ENCODE measurements at regions not wholly inside any gene's neighbourhood (a gene's known extent, or its start where the extent isn't known, plus 50 kb on each side); places are given as distances from the start of the nearest gene placed in this dataset.

DNA sequence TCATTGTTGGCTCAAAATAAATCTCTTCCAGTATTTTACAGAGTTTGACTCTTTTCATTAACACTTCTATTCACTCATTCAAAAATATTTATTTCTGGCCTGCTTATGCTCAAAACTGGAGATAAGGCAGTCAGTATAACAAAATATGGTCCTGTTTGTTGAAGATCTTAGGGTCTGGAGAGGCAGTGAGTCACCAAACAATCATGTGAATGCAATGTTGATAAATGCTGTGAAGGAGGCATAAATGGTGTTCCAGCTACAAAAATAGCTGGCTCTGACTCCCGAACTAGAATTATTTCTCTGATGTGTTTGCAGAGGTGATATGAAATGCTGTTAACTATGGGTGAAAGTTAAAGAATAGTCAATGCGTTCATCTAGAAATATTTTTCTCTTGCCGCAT is 390.6 kb downstream of the AASDHPPT start:
- DNase-seq: no peak
- intact Hi-C loops (cut with DNase I): no loop called here
- TF ChIP-seq, protein P1, sequence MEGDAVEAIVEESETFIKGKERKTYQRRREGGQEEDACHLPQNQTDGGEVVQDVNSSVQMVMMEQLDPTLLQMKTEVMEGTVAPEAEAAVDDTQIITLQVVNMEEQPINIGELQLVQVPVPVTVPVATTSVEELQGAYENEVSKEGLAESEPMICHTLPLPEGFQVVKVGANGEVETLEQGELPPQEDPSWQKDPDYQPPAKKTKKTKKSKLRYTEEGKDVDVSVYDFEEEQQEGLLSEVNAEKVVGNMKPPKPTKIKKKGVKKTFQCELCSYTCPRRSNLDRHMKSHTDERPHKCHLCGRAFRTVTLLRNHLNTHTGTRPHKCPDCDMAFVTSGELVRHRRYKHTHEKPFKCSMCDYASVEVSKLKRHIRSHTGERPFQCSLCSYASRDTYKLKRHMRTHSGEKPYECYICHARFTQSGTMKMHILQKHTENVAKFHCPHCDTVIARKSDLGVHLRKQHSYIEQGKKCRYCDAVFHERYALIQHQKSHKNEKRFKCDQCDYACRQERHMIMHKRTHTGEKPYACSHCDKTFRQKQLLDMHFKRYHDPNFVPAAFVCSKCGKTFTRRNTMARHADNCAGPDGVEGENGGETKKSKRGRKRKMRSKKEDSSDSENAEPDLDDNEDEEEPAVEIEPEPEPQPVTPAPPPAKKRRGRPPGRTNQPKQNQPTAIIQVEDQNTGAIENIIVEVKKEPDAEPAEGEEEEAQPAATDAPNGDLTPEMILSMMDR (IDR thresholded peaks at IDR 0.05): no peak
- no peak for TF ChIP-seq POLR2A (IDR thresholded peaks at IDR 0.05)
- H3K27ac ChIP-seq: peak overlapping the region in 1 of 5 donors; percentile 13
- no peaks in the 10 kb centered on the region for H3K27me3 ChIP-seq
- 56 to 85% (median 75%) methylated on average over 3 of the region's 3 CpGs for WGBS, 4 donors
- H3K4me3 ChIP-seq: no peak overlapping the region
- H3K9me3 ChIP-seq (replicated peaks in 1 of 3): no peaks in the 10 kb centered on the region
- H3K4me1 ChIP-seq (replicated peaks in 1 of 2): peaks cover 0 to 25% of the 10 kb centered on the region in 2 donors
- H3K36me3 ChIP-seq (replicated peaks in 1 of 2): no peaks in the 10 kb centered on the region

DNA sequence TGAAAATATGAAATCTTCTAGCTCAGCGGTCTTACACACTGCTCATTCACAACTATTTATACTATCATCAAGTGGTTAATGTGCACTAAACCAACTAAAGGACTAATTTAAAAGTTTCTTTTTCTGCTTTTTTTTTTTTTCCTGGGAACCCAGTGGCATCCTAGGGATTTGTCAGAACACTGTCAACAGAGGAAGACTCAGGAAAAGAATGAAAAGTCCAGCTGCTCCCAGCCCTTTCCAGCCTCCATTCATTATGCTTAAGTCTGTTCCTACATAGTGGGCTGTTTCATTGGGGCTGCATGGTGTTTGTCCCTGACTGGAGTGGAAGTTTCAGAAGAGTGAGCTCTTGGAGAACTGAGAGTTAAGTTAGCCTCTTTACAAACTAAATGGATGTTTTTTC is 391.1 kb downstream of the AASDHPPT start:
- Histone ChIP-seq H3K27me3 (no peaks in the 10 kb centered on the region), H3K27ac (no peak overlapping the region), H3K4me1 (replicated peaks in 1 of 2) (peaks cover 0 to 20% of the 10 kb centered on the region in 2 donors), H3K36me3 (replicated peaks in 1 of 2) (no peaks in the 10 kb centered on the region), H3K9me3 (replicated peaks in 1 of 3) (no peaks in the 10 kb centered on the region), H3K4me3 (no peak overlapping the region)
- intact Hi-C loops (cut with DNase I): no loop called here
- TF ChIP-seq, protein P1 (IDR thresholded peaks at IDR 0.05): no peak
- TF ChIP-seq POLR2A (IDR thresholded peaks at IDR 0.05): no peak
- WGBS, 4 donors: 82 to 93% (median 90%) methylated on average over 1 of the region's 1 CpG
- no peak for DNase-seq

DNA sequence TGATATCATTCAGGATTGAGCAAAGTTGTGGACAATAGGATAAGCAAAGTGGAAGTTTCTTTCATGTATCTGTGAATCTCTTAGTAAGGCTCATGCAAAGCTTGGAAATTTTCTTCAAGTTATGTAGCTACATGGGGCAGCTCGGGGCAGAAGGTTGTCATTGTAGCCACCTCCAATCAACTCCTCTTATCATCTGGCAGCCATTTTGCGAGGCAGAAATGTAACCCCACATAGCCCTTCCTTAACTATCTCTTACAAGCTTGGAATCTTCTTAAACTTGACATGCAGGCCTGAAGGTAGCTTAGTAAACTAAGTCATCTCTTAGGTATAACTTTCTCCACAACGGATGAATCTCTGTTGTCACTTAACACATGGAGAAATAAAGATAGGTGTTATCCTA is 392.8 kb downstream of the AASDHPPT start:
- no peak overlapping the region for H3K27ac ChIP-seq
- no peak for DNase-seq
- intact Hi-C loops (cut with DNase I): no loop called here
- H3K36me3 ChIP-seq (replicated peaks in 1 of 2): no peaks in the 10 kb centered on the region
- WGBS, 4 donors: 73 to 92% (median 86%) methylated on average over 3 of the region's 3 CpGs
- no peak overlapping the region for H3K4me3 ChIP-seq
- no peaks in the 10 kb centered on the region for H3K27me3 ChIP-seq
- peaks cover 0 to 19% of the 10 kb centered on the region in 2 donors for H3K4me1 ChIP-seq (replicated peaks in 1 of 2)
- no peak for TF ChIP-seq POLR2A (IDR thresholded peaks at IDR 0.05)
- TF ChIP-seq, protein P1 (IDR thresholded peaks at IDR 0.05): no peak
- no peaks in the 10 kb centered on the region for H3K9me3 ChIP-seq (replicated peaks in 1 of 3)

DNA sequence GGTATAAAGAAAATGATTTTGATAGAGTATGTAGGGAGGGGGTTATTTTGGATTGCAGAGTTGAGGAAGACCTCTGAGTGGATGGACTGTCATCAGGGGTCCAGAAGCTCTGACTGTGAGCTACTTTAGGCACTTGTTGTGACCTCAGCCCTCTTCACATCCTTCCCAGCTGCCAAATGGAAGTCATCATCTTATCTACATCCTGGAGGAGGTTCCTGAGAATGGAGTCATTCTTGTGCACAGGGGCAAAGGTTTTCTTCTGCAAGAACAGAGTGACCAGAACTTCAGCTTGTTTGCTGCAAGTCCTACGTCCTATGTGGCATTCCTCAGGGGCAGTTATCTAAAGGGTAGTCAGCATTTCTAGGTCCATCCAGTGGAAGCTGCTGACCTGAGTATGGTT is 393.8 kb downstream of the AASDHPPT start:
- Histone ChIP-seq H3K4me3 (no peak overlapping the region), H3K36me3 (replicated peaks in 1 of 2) (no peaks in the 10 kb centered on the region), H3K27ac (no peak overlapping the region), H3K27me3 (no peaks in the 10 kb centered on the region), H3K4me1 (replicated peaks in 1 of 2) (peaks cover 0 to 19% of the 10 kb centered on the region in 2 donors), H3K9me3 (replicated peaks in 1 of 3) (no peaks in the 10 kb centered on the region)
- TF ChIP-seq, protein P1 (IDR thresholded peaks at IDR 0.05): no peak
- no peak for TF ChIP-seq POLR2A (IDR thresholded peaks at IDR 0.05)
- DNase-seq: peak in 5 of 7 donors; percentile 21 to 65 (median 27)
- intact Hi-C loops (cut with DNase I): no loop called here
- WGBS, 4 donors: 50 to 71% (median 55%) methylated on average over 1 of the region's 1 CpG

Data from adrenal gland (tissue), 9 donors.